22Rv1 (cell line): ENCODE measurements at regions not wholly inside any gene's neighbourhood (a gene's known extent, or its start where the extent isn't known, plus 50 kb on each side); places are given as distances from the start of the nearest gene placed in this dataset.

Experiments used
- H3K27ac ChIP-seq: fragments of 450-650 bp; 2 replicates; pipeline ENCODE4 v1.5.1; 2017
- CTCF ChIP-seq: fragments of 450-650 bp; IDR thresholded peaks from 2 replicates; pipeline ENCODE4 v1.5.1; 2017; ENCODE audit warnings: mild to moderate bottlenecking
- ZFX ChIP-seq: fragments of 450-650 bp; IDR thresholded peaks from 2 replicates; pipeline ENCODE4 v1.6.1; 2017; ENCODE audit warnings: antibody characterized with exemption, borderline replicate concordance

- no peak overlapping the region for H3K27ac ChIP-seq
- TF ChIP-seq CTCF (no peak), ZFX (no peak)
These were observed 112.3 kb upstream of the KLF13 start for GRCh38 chr15:31214158-31214863.

- no peak overlapping the region for H3K27ac ChIP-seq
- no peak for TF ChIP-seq CTCF
- no peak for TF ChIP-seq ZFX
These were observed 111.7 kb upstream of the KLF13 start for GRCh38 chr15:31214864-31215489.

- no peak overlapping the region for H3K27ac ChIP-seq
- TF ChIP-seq ZFX (no peak), CTCF (peak; percentile 83)
These were observed 111.0 kb upstream of the KLF13 start for GRCh38 chr15:31215490-31216214.

- TF ChIP-seq CTCF (no peak), ZFX (no peak)
These were observed 110.3 kb upstream of the KLF13 start for GRCh38 chr15:31216215-31216911.

GRCh38 chr15:31217067-31217466 lies 109.6 kb upstream of the KLF13 start:
- TF ChIP-seq ZFX (no peak), CTCF (no peak)
- H3K27ac ChIP-seq = no peak overlapping the region

More at GRCh38 chr15:31216215-31216911, 110.3 kb upstream of the KLF13 start:
- H3K27ac ChIP-seq = no peak overlapping the region

GRCh38 chr15:31217566-31218270 lies 108.9 kb upstream of the KLF13 start:
- no peak overlapping the region for H3K27ac ChIP-seq
- no peak for TF ChIP-seq CTCF
- TF ChIP-seq ZFX = no peak
